ENCODE measurements at regions not wholly inside any gene's neighbourhood (a gene's known extent, or its start where the extent isn't known, plus 50 kb on each side); places are given as distances from the start of the nearest gene placed in this dataset.
A peak's percentile ranks its signal among the peaks of the same experiment; 100 is the strongest.

DNA sequence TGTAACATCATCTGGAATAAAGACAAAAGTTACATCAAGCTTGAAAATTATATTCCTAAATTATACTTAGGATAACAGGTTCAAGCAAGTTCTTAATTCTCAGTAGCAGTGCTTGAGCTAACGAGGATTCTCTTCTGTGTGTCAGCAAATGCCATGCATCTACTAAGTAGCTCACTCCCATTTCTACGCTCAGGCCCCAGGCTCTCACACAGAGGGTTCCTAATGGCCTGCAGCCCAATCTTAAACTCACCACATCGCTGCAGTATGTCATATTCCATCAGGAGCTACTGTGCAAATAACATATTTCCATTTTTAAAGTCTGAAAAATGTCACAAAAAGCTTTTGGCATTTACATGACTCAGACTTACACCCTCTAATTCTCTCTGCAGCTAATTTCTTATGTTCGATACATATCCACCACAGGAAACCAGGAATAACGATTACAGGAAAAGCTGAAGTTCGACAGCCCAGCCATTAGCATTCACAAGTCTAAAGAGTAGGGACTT is 474.8 kb downstream of the EFNA5 start:
- POLR2A ChIA-PET: no interaction called here

GRCh38 chr5:107184871-107185270 is 485.9 kb downstream of the EFNA5 start:
- H3K4me1 Mint-ChIP-seq (ENCODE audit: insufficient read depth, unreplicated experiment): no peaks in the 10 kb centered on the region
- H3K36me3 Mint-ChIP-seq (ENCODE audit: insufficient read depth, unreplicated experiment): no peaks in the 10 kb centered on the region
- H3K27me3 Mint-ChIP-seq (ENCODE audit: insufficient read depth, unreplicated experiment): no peaks in the 10 kb centered on the region
- no TSS peak for BruUV-seq (replicated peaks)
- H3K4me3 Mint-ChIP-seq (ENCODE audit: unreplicated experiment): no peak overlapping the region
- peaks cover 8% of the 10 kb centered on the region for H3K9me3 Mint-ChIP-seq (ENCODE audit: unreplicated experiment)
- intact Hi-C loops (cut with micrococcal nuclease): no loop called here
- no peak overlapping the region for H3K27ac Mint-ChIP-seq (ENCODE audit: low read depth, unreplicated experiment)
- CTCF ChIA-PET: interaction anchor here (0.6 kb wide), 1 partner anchor 37 kb away, joined by 3 read pairs; no protein-coding TSS in a partner anchor
- POLR2A ChIA-PET: no interaction called here
- DNase-seq (ENCODE audit: unreplicated experiment): no peak
- TF ChIP-seq CTCF (IDR thresholded peaks at IDR 0.05; ENCODE audit: unreplicated experiment): no peak

More for the DNA sequence above, 474.8 kb downstream of the EFNA5 start:
- TF ChIP-seq CTCF (IDR thresholded peaks at IDR 0.05; ENCODE audit: unreplicated experiment): no peak
- no peaks in the 10 kb centered on the region for H3K36me3 Mint-ChIP-seq (ENCODE audit: insufficient read depth, unreplicated experiment)
- intact Hi-C loops (cut with micrococcal nuclease): no loop called here
- no TSS peak for BruUV-seq (replicated peaks)
- H3K4me3 Mint-ChIP-seq (ENCODE audit: unreplicated experiment): no peak overlapping the region
- H3K4me1 Mint-ChIP-seq (ENCODE audit: insufficient read depth, unreplicated experiment): no peaks in the 10 kb centered on the region
- H3K9me3 Mint-ChIP-seq (ENCODE audit: unreplicated experiment): peaks cover 7% of the 10 kb centered on the region
- CTCF ChIA-PET: interaction anchor here (0.8 kb wide), 1 partner anchor 52 kb away, joined by 3 read pairs; no protein-coding TSS in a partner anchor
- no peak for DNase-seq (ENCODE audit: unreplicated experiment)
- H3K27me3 Mint-ChIP-seq (ENCODE audit: insufficient read depth, unreplicated experiment): no peaks in the 10 kb centered on the region
- no peak overlapping the region for H3K27ac Mint-ChIP-seq (ENCODE audit: low read depth, unreplicated experiment)

GRCh38 chr5:107184066-107184465 is 486.7 kb downstream of the EFNA5 start:
- POLR2A ChIA-PET: interaction anchor here (0.7 kb wide), 1 partner anchor 37 kb away, joined by 3 read pairs; no protein-coding TSS in a partner anchor
- intact Hi-C loops (cut with micrococcal nuclease): no loop called here
- BruUV-seq (replicated peaks): no TSS peak
- H3K36me3 Mint-ChIP-seq (ENCODE audit: insufficient read depth, unreplicated experiment): no peaks in the 10 kb centered on the region
- TF ChIP-seq CTCF (IDR thresholded peaks at IDR 0.05; ENCODE audit: unreplicated experiment): no peak
- no peak overlapping the region for H3K4me3 Mint-ChIP-seq (ENCODE audit: unreplicated experiment)
- no peaks in the 10 kb centered on the region for H3K27me3 Mint-ChIP-seq (ENCODE audit: insufficient read depth, unreplicated experiment)
- no peak overlapping the region for H3K27ac Mint-ChIP-seq (ENCODE audit: low read depth, unreplicated experiment)
- peaks cover 8% of the 10 kb centered on the region for H3K9me3 Mint-ChIP-seq (ENCODE audit: unreplicated experiment)
- H3K4me1 Mint-ChIP-seq (ENCODE audit: insufficient read depth, unreplicated experiment): no peaks in the 10 kb centered on the region
- DNase-seq (ENCODE audit: unreplicated experiment): no peak
- CTCF ChIA-PET: no interaction called here

- POLR2A ChIA-PET: no interaction called here
- intact Hi-C loops (cut with micrococcal nuclease): no loop called here
Observed at GRCh38 chr5:107170620-107171019, 500.1 kb downstream of the EFNA5 start.

More at GRCh38 chr5:107170620-107171019, 500.1 kb downstream of the EFNA5 start:
- peaks cover 16% of the 10 kb centered on the region for H3K9me3 Mint-ChIP-seq (ENCODE audit: unreplicated experiment)
- H3K36me3 Mint-ChIP-seq (ENCODE audit: insufficient read depth, unreplicated experiment): no peaks in the 10 kb centered on the region
- TF ChIP-seq CTCF (IDR thresholded peaks at IDR 0.05; ENCODE audit: unreplicated experiment): no peak
- H3K27me3 Mint-ChIP-seq (ENCODE audit: insufficient read depth, unreplicated experiment): no peaks in the 10 kb centered on the region
- H3K4me1 Mint-ChIP-seq (ENCODE audit: insufficient read depth, unreplicated experiment): no peaks in the 10 kb centered on the region
- no peak overlapping the region for H3K4me3 Mint-ChIP-seq (ENCODE audit: unreplicated experiment)
- H3K27ac Mint-ChIP-seq (ENCODE audit: low read depth, unreplicated experiment): no peak overlapping the region
- DNase-seq (ENCODE audit: unreplicated experiment): peak; percentile 4
- no TSS peak for BruUV-seq (replicated peaks)
- CTCF ChIA-PET: no interaction called here

Measured in MCF 10A (cell line).